Medulla oblongata (tissue), 1 donor: ENCODE measurements at regions not wholly inside any gene's neighbourhood (a gene's known extent, or its start where the extent isn't known, plus 50 kb on each side); places are given as distances from the start of the nearest gene placed in this dataset.
"Not testable (repeated sequence)": the region's sequence is repeated elsewhere in the genome, so short reads cannot be mapped to it uniquely, and the experiment has no call there.

Experiments used
- DNase-seq: peaks from one replicate; pipeline ENCODE4 v3.0.0-alpha.2; 2015; ENCODE audit errors: extremely low spot score

- not testable (repeated sequence) for DNase-seq
Measured at GRCh38 chr4:150026987-150027386, 51.3 kb upstream of the DCLK2 start.
